GM12865 (cell line): ENCODE measurements at regions not wholly inside any gene's neighbourhood (a gene's known extent, or its start where the extent isn't known, plus 50 kb on each side); places are given as distances from the start of the nearest gene placed in this dataset.

Experiments
- DNase-seq: peaks from one replicate; pipeline ENCODE4 v3.0.0; 2010; ENCODE audit warnings: low read depth
- H3K4me3 ChIP-seq: 2 replicates; pipeline ENCODE4 v1.5.1; 2011; ENCODE audit warnings: mild to moderate bottlenecking, low read depth, low read length, control low read depth
- TF ChIP-seq, protein P1 (sequence below): IDR thresholded peaks from 2 replicates; pipeline ENCODE4 v1.5.1; 2011; ENCODE audit warnings: low read length, control low read depth, low read depth, inconsistent platforms; ENCODE audit not compliant: insufficient read depth; ENCODE audit errors: missing control alignments

DNA sequence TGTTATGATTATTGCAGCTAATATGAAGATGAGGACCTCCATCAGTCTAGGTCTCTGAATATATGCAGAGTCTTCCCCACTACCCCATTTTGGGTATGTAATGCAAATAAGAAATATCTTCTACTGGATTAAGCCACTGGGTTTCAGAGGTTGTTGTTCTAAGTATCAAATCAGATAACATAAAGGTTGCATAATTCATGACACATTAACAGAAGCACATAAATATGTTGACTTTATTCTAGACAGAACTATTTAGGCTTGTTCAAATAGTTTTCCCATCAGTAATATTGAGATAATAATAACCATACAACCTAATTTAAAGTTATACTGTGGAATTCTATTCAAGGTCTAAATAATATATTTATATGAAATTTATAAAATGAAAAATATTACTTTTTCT, 157.1 kb downstream of the ETV1 start:
- TF ChIP-seq, protein P1, sequence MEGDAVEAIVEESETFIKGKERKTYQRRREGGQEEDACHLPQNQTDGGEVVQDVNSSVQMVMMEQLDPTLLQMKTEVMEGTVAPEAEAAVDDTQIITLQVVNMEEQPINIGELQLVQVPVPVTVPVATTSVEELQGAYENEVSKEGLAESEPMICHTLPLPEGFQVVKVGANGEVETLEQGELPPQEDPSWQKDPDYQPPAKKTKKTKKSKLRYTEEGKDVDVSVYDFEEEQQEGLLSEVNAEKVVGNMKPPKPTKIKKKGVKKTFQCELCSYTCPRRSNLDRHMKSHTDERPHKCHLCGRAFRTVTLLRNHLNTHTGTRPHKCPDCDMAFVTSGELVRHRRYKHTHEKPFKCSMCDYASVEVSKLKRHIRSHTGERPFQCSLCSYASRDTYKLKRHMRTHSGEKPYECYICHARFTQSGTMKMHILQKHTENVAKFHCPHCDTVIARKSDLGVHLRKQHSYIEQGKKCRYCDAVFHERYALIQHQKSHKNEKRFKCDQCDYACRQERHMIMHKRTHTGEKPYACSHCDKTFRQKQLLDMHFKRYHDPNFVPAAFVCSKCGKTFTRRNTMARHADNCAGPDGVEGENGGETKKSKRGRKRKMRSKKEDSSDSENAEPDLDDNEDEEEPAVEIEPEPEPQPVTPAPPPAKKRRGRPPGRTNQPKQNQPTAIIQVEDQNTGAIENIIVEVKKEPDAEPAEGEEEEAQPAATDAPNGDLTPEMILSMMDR, result no peak
- no peak for DNase-seq
- no peak overlapping the region for H3K4me3 ChIP-seq

DNA sequence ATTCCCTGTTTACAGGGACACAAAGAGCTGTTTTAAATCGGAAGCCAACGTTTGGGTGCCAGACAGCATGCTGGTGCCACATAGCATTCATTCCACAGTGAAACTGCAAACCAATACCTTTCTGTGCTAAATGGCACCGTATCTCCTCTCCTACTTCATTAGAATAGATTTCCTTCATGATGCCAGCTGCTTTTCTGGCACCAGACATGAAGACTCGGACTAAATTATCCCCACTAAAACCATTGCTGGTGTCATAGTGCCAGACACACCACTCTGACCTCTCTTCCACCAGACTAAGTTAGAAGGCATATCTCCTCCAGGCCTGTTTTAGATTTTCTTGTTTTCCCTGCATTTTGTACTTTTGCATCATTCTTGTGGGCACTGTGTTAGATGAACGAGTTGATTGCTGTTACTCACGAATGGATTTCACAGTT, 155.1 kb downstream of the ETV1 start:
- TF ChIP-seq, protein P1, result no peak
- no peak for DNase-seq
- H3K4me3 ChIP-seq, result no peak overlapping the region

DNA sequence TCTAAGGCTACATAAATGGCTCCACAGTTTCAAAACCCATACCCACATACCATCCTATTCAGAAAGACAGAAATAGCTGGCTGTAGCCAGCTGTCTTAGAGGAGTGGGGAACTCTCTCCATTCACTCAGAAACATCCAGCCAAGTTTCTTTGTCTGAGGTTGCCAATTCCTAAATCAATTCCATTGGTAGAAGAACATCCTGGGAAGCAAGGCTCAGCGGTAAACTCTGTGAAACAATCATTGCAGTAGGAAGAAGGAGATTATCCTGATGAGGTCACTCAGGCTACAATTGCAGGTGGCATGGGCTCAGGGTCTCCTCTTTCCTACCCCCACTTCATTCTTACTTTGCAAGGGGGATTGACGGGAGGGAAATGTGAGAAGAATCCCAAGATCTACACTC, 154.0 kb downstream of the ETV1 start:
- no peak overlapping the region for H3K4me3 ChIP-seq
- TF ChIP-seq, protein P1, result no peak
- DNase-seq, result no peak

DNA sequence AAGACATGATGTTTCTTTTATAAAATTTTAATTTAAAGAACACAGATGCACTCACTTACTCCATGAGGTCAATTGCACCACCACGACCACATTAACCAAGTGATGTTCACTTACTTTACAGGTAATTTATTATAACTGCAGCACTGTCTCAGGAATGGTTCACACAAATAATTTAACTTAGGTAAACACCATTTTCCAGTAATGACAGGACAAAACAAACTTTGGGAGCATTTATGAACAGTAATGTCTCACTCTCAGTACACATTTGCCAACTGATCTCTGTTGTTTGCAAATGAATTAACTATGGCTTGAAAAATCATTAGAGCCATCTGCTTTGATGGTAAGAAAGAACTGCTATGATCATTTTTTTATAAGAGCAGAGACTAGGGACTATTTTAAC, 150.4 kb downstream of the ETV1 start:
- TF ChIP-seq, protein P1, result no peak
- DNase-seq, result no peak
- H3K4me3 ChIP-seq, result no peak overlapping the region
